Stomach (tissue), 4 donors: ENCODE measurements at regions not wholly inside any gene's neighbourhood (a gene's known extent, or its start where the extent isn't known, plus 50 kb on each side); places are given as distances from the start of the nearest gene placed in this dataset.

Source experiments
- POLR2A ChIP-seq, 4 donors: fragments of 450-650 bp; IDR thresholded peaks; one replicate each; pipeline ENCODE4 v1.6.1; 2016; ENCODE audit warnings: antibody characterized with exemption in 4 of 4, control low read depth in 2 of 4, mild to moderate bottlenecking in 1 of 4, moderate library complexity in 1 of 4
- POLR2AphosphoS5 ChIP-seq, 3 donors: sonication (generic); formaldehyde crosslinking; IDR thresholded peaks; one replicate each; pipeline ENCODE4 v1.6.1; 2016; ENCODE audit warnings: antibody characterized with exemption in 3 of 3
- TF ChIP-seq, protein P1 (sequence below), 7 experiments: fragments of 450-650 bp in 4 of 7; fragments of 200-600 bp in 3 of 7; sonication (generic) in 3 of 7; IDR thresholded peaks; one replicate each; pipeline ENCODE4 v1.5.1; 2016 to 2019; ENCODE audit warnings: antibody characterized with exemption in 7 of 7, control low read depth in 2 of 7, mild to moderate bottlenecking in 1 of 7

GRCh38 chr2:131641414-131642206 lies 113.9 kb downstream of the CCDC74A start:
- TF ChIP-seq, protein P1, sequence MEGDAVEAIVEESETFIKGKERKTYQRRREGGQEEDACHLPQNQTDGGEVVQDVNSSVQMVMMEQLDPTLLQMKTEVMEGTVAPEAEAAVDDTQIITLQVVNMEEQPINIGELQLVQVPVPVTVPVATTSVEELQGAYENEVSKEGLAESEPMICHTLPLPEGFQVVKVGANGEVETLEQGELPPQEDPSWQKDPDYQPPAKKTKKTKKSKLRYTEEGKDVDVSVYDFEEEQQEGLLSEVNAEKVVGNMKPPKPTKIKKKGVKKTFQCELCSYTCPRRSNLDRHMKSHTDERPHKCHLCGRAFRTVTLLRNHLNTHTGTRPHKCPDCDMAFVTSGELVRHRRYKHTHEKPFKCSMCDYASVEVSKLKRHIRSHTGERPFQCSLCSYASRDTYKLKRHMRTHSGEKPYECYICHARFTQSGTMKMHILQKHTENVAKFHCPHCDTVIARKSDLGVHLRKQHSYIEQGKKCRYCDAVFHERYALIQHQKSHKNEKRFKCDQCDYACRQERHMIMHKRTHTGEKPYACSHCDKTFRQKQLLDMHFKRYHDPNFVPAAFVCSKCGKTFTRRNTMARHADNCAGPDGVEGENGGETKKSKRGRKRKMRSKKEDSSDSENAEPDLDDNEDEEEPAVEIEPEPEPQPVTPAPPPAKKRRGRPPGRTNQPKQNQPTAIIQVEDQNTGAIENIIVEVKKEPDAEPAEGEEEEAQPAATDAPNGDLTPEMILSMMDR (IDR thresholded peaks at IDR 0.05), result no peak
- TF ChIP-seq POLR2AphosphoS5 (IDR thresholded peaks at IDR 0.05), result no peak
- TF ChIP-seq POLR2A (IDR thresholded peaks at IDR 0.05), result no peak
